IPS DF 6.9 (cell line): ENCODE measurements at regions not wholly inside any gene's neighbourhood (a gene's known extent, or its start where the extent isn't known, plus 50 kb on each side); places are given as distances from the start of the nearest gene placed in this dataset.

ENCODE experiments used
- DNase-seq: peaks from one replicate; pipeline ENCODE4 v3.0.0-alpha.2; 2013; ENCODE audit warnings: low read depth, low spot score
- H3K27ac ChIP-seq: one replicate; pipeline ENCODE4 v1.5.1; 2013; ENCODE audit warnings: low read length, control low read depth
- H3K27me3 ChIP-seq: 2 replicates; pipeline ENCODE4 v1.6.1; 2013; ENCODE audit warnings: mild to moderate bottlenecking, low read length; ENCODE audit not compliant: control insufficient read depth, insufficient read depth
- H3K36me3 ChIP-seq: 2 replicates; pipeline ENCODE4 v1.6.1; 2013; ENCODE audit warnings: low read length; ENCODE audit not compliant: control insufficient read depth, insufficient read depth
- H3K4me1 ChIP-seq: 2 replicates; pipeline ENCODE4 v1.6.1; 2013; ENCODE audit warnings: low read length; ENCODE audit not compliant: control insufficient read depth, insufficient read depth
- H3K4me3 ChIP-seq: 2 replicates; pipeline ENCODE4 v1.5.1; 2013; ENCODE audit warnings: mild to moderate bottlenecking, low read length
- H3K9me3 ChIP-seq: 2 replicates; pipeline ENCODE4 v1.6.1; 2013; ENCODE audit warnings: low read length, inconsistent platforms; ENCODE audit not compliant: control insufficient read depth, insufficient read depth
- WGBS: extraction: QIAGEN DNeasy Blood & Tissue Kit; methylation state at CpG from one replicate; pipeline ENCODE4 v1.1.7; 2013; ENCODE audit warnings: mixed read lengths, missing lambda C conversion rate; ENCODE audit not compliant: insufficient read length, insufficient coverage; 5-methylcytosine and 5-hydroxymethylcytosine counted together

GRCh38 chr22:34297536-34298120, 377.4 kb upstream of the LARGE1 start:
- H3K4me3 ChIP-seq: no peak overlapping the region
- no peak for DNase-seq
- WGBS: no CpG with 5 or more reads among the region's 1 CpG

GRCh38 chr22:34299496-34299895, 379.2 kb upstream of the LARGE1 start:
- no CpG with 5 or more reads among the region's 1 CpG for WGBS
- no peak for DNase-seq
- H3K27ac ChIP-seq: no peak overlapping the region

More at GRCh38 chr22:34297536-34298120, 377.4 kb upstream of the LARGE1 start:
- Histone ChIP-seq H3K36me3 (no peaks in the 10 kb centered on the region), H3K27me3 (no peaks in the 10 kb centered on the region), H3K4me1 (no peaks in the 10 kb centered on the region), H3K9me3 (no peaks in the 10 kb centered on the region), H3K27ac (no peak overlapping the region)

DNA sequence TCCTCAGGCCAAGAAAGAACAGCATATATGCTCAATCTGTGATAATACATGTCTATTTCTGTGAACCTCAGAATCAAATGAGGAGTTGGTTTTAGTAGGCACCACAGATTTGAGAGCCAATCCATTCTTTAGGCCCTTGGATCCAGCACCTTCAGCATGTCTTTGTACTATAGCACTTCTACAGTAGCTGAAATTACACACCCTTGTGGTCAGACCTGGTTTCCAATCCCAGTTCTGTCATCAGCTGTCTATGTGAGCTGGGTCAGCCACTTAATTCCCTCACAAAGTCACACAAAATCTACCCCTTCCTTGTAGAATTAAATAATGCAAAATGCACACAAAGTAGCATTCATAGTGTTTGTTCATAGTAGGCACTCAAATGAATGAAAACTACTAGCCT, 381.3 kb upstream of the LARGE1 start:
- no peaks in the 10 kb centered on the region for H3K36me3 ChIP-seq
- H3K4me3 ChIP-seq: no peak overlapping the region
- DNase-seq: no peak
- H3K27me3 ChIP-seq: no peaks in the 10 kb centered on the region
- no peak overlapping the region for H3K27ac ChIP-seq
- H3K4me1 ChIP-seq: no peaks in the 10 kb centered on the region
- H3K9me3 ChIP-seq: no peaks in the 10 kb centered on the region

More at GRCh38 chr22:34299496-34299895, 379.2 kb upstream of the LARGE1 start:
- Histone ChIP-seq H3K36me3 (no peaks in the 10 kb centered on the region), H3K9me3 (no peaks in the 10 kb centered on the region), H3K27me3 (no peaks in the 10 kb centered on the region), H3K4me1 (no peaks in the 10 kb centered on the region), H3K4me3 (no peak overlapping the region)

DNA sequence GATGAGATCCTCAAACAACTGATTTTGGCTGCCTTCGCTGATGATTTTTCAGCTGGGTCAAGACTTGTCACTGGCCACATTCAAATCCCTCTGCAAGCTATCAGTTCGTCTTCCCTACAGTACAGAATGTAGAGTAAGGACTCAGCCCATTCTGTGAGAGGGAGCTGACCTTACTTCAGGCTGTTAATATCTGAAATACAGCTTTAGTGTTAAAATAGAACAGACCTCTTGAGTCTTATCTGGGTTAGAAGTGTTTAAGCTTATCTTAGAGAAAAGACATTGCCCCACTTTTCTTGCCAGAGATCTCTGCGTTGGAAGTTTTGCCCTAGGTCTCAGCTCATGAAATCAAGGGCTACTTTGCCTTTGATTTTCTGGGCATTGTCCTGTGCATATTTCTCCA, 383.4 kb upstream of the LARGE1 start:
- H3K4me1 ChIP-seq: no peaks in the 10 kb centered on the region
- H3K27me3 ChIP-seq: no peaks in the 10 kb centered on the region
- H3K4me3 ChIP-seq: no peak overlapping the region
- H3K9me3 ChIP-seq: no peaks in the 10 kb centered on the region
- no CpG with 5 or more reads among the region's 3 CpGs for WGBS
- H3K27ac ChIP-seq: no peak overlapping the region
- no peaks in the 10 kb centered on the region for H3K36me3 ChIP-seq
- DNase-seq: no peak

DNA sequence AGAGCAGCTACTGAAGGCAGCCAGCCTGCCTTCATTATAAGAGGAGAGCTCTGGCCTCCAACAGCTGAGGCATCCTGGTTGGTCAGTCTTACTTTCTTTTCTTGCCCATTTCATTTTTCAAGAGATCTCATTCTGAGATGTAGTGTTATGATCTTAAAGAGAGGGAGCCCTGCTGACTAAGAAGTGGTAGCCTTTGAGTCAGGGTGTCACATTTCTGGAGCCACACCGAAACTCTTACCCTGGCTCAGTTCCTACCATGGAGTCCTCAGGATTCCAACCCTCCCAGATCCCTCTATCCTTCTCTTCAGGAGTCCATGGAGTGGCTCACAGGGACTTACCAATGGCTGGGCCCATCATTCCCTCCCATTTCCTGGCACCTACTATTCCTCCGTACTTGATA, 386.1 kb upstream of the LARGE1 start:
- DNase-seq: no peak

DNA sequence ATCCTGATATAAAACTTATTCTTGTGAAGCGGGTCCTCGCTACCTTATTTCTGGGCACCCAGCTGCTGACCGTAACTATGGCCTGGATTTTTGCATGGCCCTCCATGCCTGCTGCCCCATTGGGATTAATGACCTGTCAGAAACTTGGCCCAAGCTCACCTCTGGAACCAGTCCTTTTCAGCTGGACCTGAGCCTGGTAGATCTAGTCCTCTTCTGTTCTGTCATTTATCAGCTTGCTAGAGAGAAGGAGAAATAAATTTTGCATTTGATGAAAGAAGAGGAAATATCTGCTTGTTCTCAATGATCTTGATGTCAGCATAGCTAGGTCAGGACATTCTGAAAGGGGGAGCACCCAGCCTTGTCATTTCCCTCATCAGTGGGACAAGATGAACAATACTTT, 387.8 kb upstream of the LARGE1 start:
- DNase-seq: no peak
- no peak overlapping the region for H3K27ac ChIP-seq
- no peaks in the 10 kb centered on the region for H3K36me3 ChIP-seq
- no peaks in the 10 kb centered on the region for H3K4me1 ChIP-seq
- no peaks in the 10 kb centered on the region for H3K27me3 ChIP-seq
- no peak overlapping the region for H3K4me3 ChIP-seq
- no peaks in the 10 kb centered on the region for H3K9me3 ChIP-seq
- no CpG with 5 or more reads among the region's 3 CpGs for whole genome bisulfite sequencing

More for the DNA sequence above, 386.1 kb upstream of the LARGE1 start:
- Histone ChIP-seq H3K36me3 (no peaks in the 10 kb centered on the region), H3K27me3 (no peaks in the 10 kb centered on the region), H3K9me3 (no peaks in the 10 kb centered on the region), H3K27ac (no peak overlapping the region), H3K4me3 (no peak overlapping the region), H3K4me1 (no peaks in the 10 kb centered on the region)
- no CpG with 5 or more reads among the region's 2 CpGs for whole genome bisulfite sequencing

GRCh38 chr22:34319346-34319745, 399.1 kb upstream of the LARGE1 start:
- WGBS: no CpG with 5 or more reads among the region's 3 CpGs

DNA sequence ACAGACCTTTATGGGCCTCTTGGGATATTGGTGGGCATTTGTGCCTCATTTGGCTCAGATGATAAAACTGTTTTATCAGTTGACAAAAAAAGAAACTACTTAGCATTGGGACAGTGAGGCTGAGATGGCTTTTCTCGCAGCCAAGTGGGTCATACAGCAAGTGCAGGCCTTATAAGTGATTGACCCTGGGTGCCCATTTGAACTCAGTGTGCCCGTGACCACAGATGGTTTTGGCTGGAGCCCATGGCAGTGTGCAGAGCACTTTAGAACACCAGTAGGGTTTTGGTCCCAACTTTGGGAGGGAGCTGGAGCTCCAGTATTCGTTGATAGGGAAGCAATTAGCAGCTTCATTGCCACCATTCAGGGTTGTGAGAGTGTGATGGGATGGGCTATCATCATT, 404.5 kb upstream of the LARGE1 start:
- H3K27me3 ChIP-seq: no peaks in the 10 kb centered on the region
- H3K4me1 ChIP-seq: no peaks in the 10 kb centered on the region
- no peak for DNase-seq
- H3K4me3 ChIP-seq: no peak overlapping the region
- H3K9me3 ChIP-seq: no peaks in the 10 kb centered on the region
- no peak overlapping the region for H3K27ac ChIP-seq
- WGBS: no CpG with 5 or more reads among the region's 3 CpGs
- H3K36me3 ChIP-seq: no peaks in the 10 kb centered on the region

More at GRCh38 chr22:34319346-34319745, 399.1 kb upstream of the LARGE1 start:
- Histone ChIP-seq H3K9me3 (peaks cover 1% of the 10 kb centered on the region; the same call in 1 of the 2 replicates), H3K27ac (no peak overlapping the region), H3K36me3 (no peaks in the 10 kb centered on the region), H3K4me3 (no peak overlapping the region), H3K4me1 (no peaks in the 10 kb centered on the region), H3K27me3 (no peaks in the 10 kb centered on the region)
- DNase-seq: no peak

DNA sequence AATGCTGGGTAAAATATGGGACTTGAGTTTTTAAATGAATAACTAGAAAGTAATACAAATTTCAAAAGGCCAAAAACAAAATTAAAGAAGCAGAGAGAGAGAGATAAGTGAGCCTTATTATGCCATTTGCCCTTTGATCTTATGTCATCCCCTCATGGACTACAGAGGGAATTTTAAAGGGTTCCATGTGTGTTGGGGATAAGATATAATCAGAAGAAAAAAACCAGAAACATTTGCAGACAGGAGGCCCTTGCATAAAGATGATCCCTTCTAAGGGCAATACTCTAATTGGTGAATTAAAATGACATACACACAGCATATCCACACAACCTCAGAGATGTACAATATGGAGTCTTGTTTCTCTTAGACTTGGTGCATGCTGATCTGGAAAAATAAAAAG, 406.6 kb upstream of the LARGE1 start:
- no peak overlapping the region for H3K27ac ChIP-seq
- H3K36me3 ChIP-seq: no peaks in the 10 kb centered on the region
- no peaks in the 10 kb centered on the region for H3K9me3 ChIP-seq
- H3K27me3 ChIP-seq: no peaks in the 10 kb centered on the region
- no peak overlapping the region for H3K4me3 ChIP-seq
- H3K4me1 ChIP-seq: no peaks in the 10 kb centered on the region
- no peak for DNase-seq

- DNase-seq: no peak
- Histone ChIP-seq H3K4me1 (no peaks in the 10 kb centered on the region), H3K9me3 (no peaks in the 10 kb centered on the region), H3K36me3 (no peaks in the 10 kb centered on the region), H3K27ac (no peak overlapping the region), H3K4me3 (no peak overlapping the region), H3K27me3 (no peaks in the 10 kb centered on the region)
- WGBS: no CpG with 5 or more reads among the region's 4 CpGs
These were observed 410.2 kb upstream of the LARGE1 start for GRCh38 chr22:34330432-34330831.

- Histone ChIP-seq H3K4me1 (no peaks in the 10 kb centered on the region), H3K27ac (no peak overlapping the region), H3K36me3 (no peaks in the 10 kb centered on the region), H3K27me3 (no peaks in the 10 kb centered on the region), H3K9me3 (no peaks in the 10 kb centered on the region), H3K4me3 (no peak overlapping the region)
- WGBS: no CpG with 5 or more reads among the region's 4 CpGs
- no peak for DNase-seq
These were observed 413.0 kb upstream of the LARGE1 start for GRCh38 chr22:34333285-34333684.
